ENCODE measurements at regions not wholly inside any gene's neighbourhood (a gene's known extent, or its start where the extent isn't known, plus 50 kb on each side); places are given as distances from the start of the nearest gene placed in this dataset.
"Not testable (repeated sequence)": the region's sequence is repeated elsewhere in the genome, so short reads cannot be mapped to it uniquely, and the experiment has no call there.

- H3K4me1 ChIP-seq; intact Hi-C loops (cut with DNase I); H3K9me3 ChIP-seq; H3K4me3 ChIP-seq; H3K36me3 ChIP-seq; H3K27me3 ChIP-seq; H3K27ac ChIP-seq: not testable (repeated sequence)
- peak in 1 of 2 donors; percentile 55 for DNase-seq (ENCODE audit: extremely low spot score in 2 of 2)
Measured at GRCh38 chr21:9026729-9027416, 1494.5 kb upstream of the TPTE start.

- H3K36me3 ChIP-seq; H3K4me1 ChIP-seq; H3K4me3 ChIP-seq; intact Hi-C loops (cut with DNase I); H3K27me3 ChIP-seq; H3K9me3 ChIP-seq; H3K27ac ChIP-seq: not testable (repeated sequence)
- DNase-seq (ENCODE audit: extremely low spot score in 2 of 2) = peak; percentile 79 to 87
Measured at GRCh38 chr21:9027417-9027800, 1494.0 kb upstream of the TPTE start.

GRCh38 chr21:9028624-9029431 lies 1492.6 kb upstream of the TPTE start:
- H3K9me3 ChIP-seq; H3K4me1 ChIP-seq; H3K27ac ChIP-seq; H3K36me3 ChIP-seq; intact Hi-C loops (cut with DNase I); H3K27me3 ChIP-seq; H3K4me3 ChIP-seq: not testable (repeated sequence)
- DNase-seq (ENCODE audit: extremely low spot score in 2 of 2) = peak; percentile 87 to 94

GRCh38 chr21:9030141-9030665 lies 1491.2 kb upstream of the TPTE start:
- DNase-seq (ENCODE audit: extremely low spot score in 2 of 2) = peak in 1 of 2 donors; percentile 47
- H3K4me1 ChIP-seq; intact Hi-C loops (cut with DNase I); H3K27ac ChIP-seq; H3K4me3 ChIP-seq; H3K36me3 ChIP-seq; H3K9me3 ChIP-seq; H3K27me3 ChIP-seq: not testable (repeated sequence)

- H3K27ac ChIP-seq; intact Hi-C loops (cut with DNase I); H3K4me3 ChIP-seq; H3K36me3 ChIP-seq; H3K27me3 ChIP-seq; H3K9me3 ChIP-seq; H3K4me1 ChIP-seq: not testable (repeated sequence)
- peak; percentile 25 to 71 for DNase-seq (ENCODE audit: extremely low spot score in 2 of 2)
Measured at GRCh38 chr21:9031482-9032374, 1489.7 kb upstream of the TPTE start.

- intact Hi-C loops (cut with DNase I); H3K9me3 ChIP-seq; DNase-seq (ENCODE audit: extremely low spot score in 2 of 2): not testable (repeated sequence)
Measured at GRCh38 chr21:9032547-9032946, 1488.8 kb upstream of the TPTE start.

GRCh38 chr21:9033295-9033694 lies 1488.1 kb upstream of the TPTE start:
- DNase-seq (ENCODE audit: extremely low spot score in 2 of 2); H3K4me1 ChIP-seq; H3K4me3 ChIP-seq; H3K36me3 ChIP-seq; H3K27me3 ChIP-seq; H3K27ac ChIP-seq; intact Hi-C loops (cut with DNase I); H3K9me3 ChIP-seq: not testable (repeated sequence)

More at GRCh38 chr21:9032547-9032946, 1488.8 kb upstream of the TPTE start:
- H3K4me3 ChIP-seq, H3K36me3 ChIP-seq, H3K27me3 ChIP-seq, H3K27ac ChIP-seq, H3K4me1 ChIP-seq: not testable (repeated sequence)

GRCh38 chr21:9034491-9035200 lies 1486.7 kb upstream of the TPTE start:
- H3K4me3 ChIP-seq; H3K4me1 ChIP-seq; H3K36me3 ChIP-seq; H3K27me3 ChIP-seq; H3K27ac ChIP-seq; H3K9me3 ChIP-seq; intact Hi-C loops (cut with DNase I): not testable (repeated sequence)
- DNase-seq (ENCODE audit: extremely low spot score in 2 of 2) = peak in 1 of 2 donors; percentile 28

GRCh38 chr21:9035225-9035624 lies 1486.2 kb upstream of the TPTE start:
- H3K27me3 ChIP-seq; intact Hi-C loops (cut with DNase I): not testable (repeated sequence)

GRCh38 chr21:9035970-9036369 lies 1485.4 kb upstream of the TPTE start:
- intact Hi-C loops (cut with DNase I); H3K4me3 ChIP-seq; H3K4me1 ChIP-seq; H3K9me3 ChIP-seq; H3K27ac ChIP-seq; H3K36me3 ChIP-seq; H3K27me3 ChIP-seq: not testable (repeated sequence)
- peak; percentile 64 to 65 for DNase-seq (ENCODE audit: extremely low spot score in 2 of 2)

More at GRCh38 chr21:9035225-9035624, 1486.2 kb upstream of the TPTE start:
- not testable (repeated sequence) for H3K4me1 ChIP-seq; H3K9me3 ChIP-seq; H3K36me3 ChIP-seq; H3K27ac ChIP-seq; H3K4me3 ChIP-seq; DNase-seq (ENCODE audit: extremely low spot score in 2 of 2)

GRCh38 chr21:9036966-9037587 lies 1484.3 kb upstream of the TPTE start:
- H3K27me3 ChIP-seq; H3K36me3 ChIP-seq; H3K4me3 ChIP-seq; H3K9me3 ChIP-seq; H3K4me1 ChIP-seq; H3K27ac ChIP-seq; intact Hi-C loops (cut with DNase I): not testable (repeated sequence)
- DNase-seq (ENCODE audit: extremely low spot score in 2 of 2) = peak; percentile 9 to 20

All from vagina (tissue), 2 donors.